ENCODE measurements at regions not wholly inside any gene's neighbourhood (a gene's known extent, or its start where the extent isn't known, plus 50 kb on each side); places are given as distances from the start of the nearest gene placed in this dataset.

DNA sequence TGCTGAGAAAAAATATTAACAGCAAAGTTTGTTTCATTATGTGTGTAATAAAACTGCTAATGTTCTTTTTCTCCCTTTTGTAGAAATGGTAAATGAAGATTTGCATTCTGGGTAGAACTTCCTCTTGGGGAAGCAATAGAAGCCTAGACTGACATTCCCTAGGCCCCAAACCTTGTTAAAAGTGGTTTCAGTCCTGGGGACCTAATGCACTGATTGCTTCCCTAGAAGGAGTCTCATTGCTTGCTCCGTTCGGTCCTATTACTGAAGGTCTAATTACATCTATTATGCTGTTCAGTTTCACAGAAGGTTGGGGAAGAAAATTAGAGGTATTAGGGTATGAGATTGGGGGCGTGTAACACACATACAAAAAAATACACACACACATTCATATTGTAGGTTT lies 893.8 kb downstream of the TLE4 start:
- TF ChIP-seq, protein P1, sequence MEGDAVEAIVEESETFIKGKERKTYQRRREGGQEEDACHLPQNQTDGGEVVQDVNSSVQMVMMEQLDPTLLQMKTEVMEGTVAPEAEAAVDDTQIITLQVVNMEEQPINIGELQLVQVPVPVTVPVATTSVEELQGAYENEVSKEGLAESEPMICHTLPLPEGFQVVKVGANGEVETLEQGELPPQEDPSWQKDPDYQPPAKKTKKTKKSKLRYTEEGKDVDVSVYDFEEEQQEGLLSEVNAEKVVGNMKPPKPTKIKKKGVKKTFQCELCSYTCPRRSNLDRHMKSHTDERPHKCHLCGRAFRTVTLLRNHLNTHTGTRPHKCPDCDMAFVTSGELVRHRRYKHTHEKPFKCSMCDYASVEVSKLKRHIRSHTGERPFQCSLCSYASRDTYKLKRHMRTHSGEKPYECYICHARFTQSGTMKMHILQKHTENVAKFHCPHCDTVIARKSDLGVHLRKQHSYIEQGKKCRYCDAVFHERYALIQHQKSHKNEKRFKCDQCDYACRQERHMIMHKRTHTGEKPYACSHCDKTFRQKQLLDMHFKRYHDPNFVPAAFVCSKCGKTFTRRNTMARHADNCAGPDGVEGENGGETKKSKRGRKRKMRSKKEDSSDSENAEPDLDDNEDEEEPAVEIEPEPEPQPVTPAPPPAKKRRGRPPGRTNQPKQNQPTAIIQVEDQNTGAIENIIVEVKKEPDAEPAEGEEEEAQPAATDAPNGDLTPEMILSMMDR (IDR thresholded peaks at IDR 0.05), result no peak
- no peak for TF ChIP-seq POLR2A (IDR thresholded peaks at IDR 0.05)

Data from adrenal gland (tissue), 5 donors.